PC-9 (cell line): ENCODE measurements at regions not wholly inside any gene's neighbourhood (a gene's known extent, or its start where the extent isn't known, plus 50 kb on each side); places are given as distances from the start of the nearest gene placed in this dataset.

Source experiments
- EZH2 ChIP-seq: fragments of 200-600 bp; sonication (generic); IDR thresholded peaks from 2 replicates; pipeline ENCODE4 v1.8.0; 2017; ENCODE audit warnings: antibody characterized with exemption, low read depth
- TF ChIP-seq, protein P1 (sequence below): fragments of 200-600 bp; sonication (generic); conservative IDR thresholded peaks from 2 replicates; pipeline ENCODE4 v1.6.1; 2017; ENCODE audit warnings: mixed run types, antibody characterized with exemption, mild to moderate bottlenecking, moderate library complexity

DNA sequence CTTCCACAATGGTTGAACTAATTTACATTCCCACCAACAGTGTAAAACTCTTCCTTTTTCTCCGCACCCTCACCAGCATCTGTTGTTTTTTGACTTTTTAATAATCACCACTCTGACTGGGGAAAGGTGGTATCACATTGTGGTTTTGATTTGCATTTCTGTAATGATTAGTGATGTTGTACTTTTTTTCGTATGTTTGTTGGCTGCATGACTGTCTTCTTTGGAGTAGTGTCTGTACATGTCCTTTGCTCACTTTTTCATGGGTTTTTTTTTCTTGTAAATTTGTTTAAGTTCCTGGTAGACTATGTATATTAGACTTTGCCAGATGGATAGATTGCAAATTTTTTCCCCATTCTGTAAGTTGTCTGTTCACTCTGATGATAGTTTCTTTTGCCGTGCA is 574.8 kb downstream of the KCNJ3 start:
- TF ChIP-seq, protein P1, sequence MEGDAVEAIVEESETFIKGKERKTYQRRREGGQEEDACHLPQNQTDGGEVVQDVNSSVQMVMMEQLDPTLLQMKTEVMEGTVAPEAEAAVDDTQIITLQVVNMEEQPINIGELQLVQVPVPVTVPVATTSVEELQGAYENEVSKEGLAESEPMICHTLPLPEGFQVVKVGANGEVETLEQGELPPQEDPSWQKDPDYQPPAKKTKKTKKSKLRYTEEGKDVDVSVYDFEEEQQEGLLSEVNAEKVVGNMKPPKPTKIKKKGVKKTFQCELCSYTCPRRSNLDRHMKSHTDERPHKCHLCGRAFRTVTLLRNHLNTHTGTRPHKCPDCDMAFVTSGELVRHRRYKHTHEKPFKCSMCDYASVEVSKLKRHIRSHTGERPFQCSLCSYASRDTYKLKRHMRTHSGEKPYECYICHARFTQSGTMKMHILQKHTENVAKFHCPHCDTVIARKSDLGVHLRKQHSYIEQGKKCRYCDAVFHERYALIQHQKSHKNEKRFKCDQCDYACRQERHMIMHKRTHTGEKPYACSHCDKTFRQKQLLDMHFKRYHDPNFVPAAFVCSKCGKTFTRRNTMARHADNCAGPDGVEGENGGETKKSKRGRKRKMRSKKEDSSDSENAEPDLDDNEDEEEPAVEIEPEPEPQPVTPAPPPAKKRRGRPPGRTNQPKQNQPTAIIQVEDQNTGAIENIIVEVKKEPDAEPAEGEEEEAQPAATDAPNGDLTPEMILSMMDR, result no peak
- no peak for TF ChIP-seq EZH2
